Parathyroid adenoma (tissue), 2 donors: ENCODE measurements at regions not wholly inside any gene's neighbourhood (a gene's known extent, or its start where the extent isn't known, plus 50 kb on each side); places are given as distances from the start of the nearest gene placed in this dataset.

Source experiments
- H2AFZ ChIP-seq: fragments of 300-600 bp; sonication (generic); one replicate; pipeline ENCODE4 v1.7.0; 2017; ENCODE audit warnings: antibody characterized with exemption, mild to moderate bottlenecking
- H3K27ac ChIP-seq: fragments of 300-600 bp; sonication (generic); one replicate; pipeline ENCODE4 v1.7.0; 2017
- H3K27me3 ChIP-seq: fragments of 300-600 bp; sonication (generic); one replicate; pipeline ENCODE4 v1.7.0; 2017; ENCODE audit warnings: low read length; ENCODE audit not compliant: control insufficient read depth, insufficient read depth
- H3K36me3 ChIP-seq: fragments of 300-600 bp; sonication (generic); one replicate; pipeline ENCODE4 v1.7.0; 2017; ENCODE audit warnings: low read length; ENCODE audit not compliant: control insufficient read depth, insufficient read depth
- H3K4me1 ChIP-seq: fragments of 300-600 bp; sonication (generic); one replicate; pipeline ENCODE4 v1.7.0; 2017; ENCODE audit warnings: control low read depth
- H3K4me2 ChIP-seq: fragments of 300-600 bp; sonication (generic); one replicate; pipeline ENCODE4 v1.7.0; 2017; ENCODE audit warnings: low read length
- H3K4me3 ChIP-seq: fragments of 300-600 bp; sonication (generic); one replicate; pipeline ENCODE4 v1.7.0; 2017; ENCODE audit warnings: low read depth, low read length
- H3K79me2 ChIP-seq: fragments of 300-600 bp; sonication (generic); one replicate; pipeline ENCODE4 v1.7.0; 2017; ENCODE audit warnings: control low read depth
- H3K9ac ChIP-seq: fragments of 300-600 bp; sonication (generic); one replicate; pipeline ENCODE4 v1.7.0; 2017; ENCODE audit warnings: mild to moderate bottlenecking
- H3K9me3 ChIP-seq: fragments of 300-600 bp; sonication (generic); one replicate; pipeline ENCODE4 v1.7.0; 2017; ENCODE audit warnings: low read length; ENCODE audit not compliant: control insufficient read depth
- TF ChIP-seq, protein P1 (sequence below): fragments of 300-600 bp; sonication (generic); IDR thresholded peaks from one replicate; pipeline ENCODE4 v1.7.0; 2017; ENCODE audit warnings: antibody characterized with exemption, mild to moderate bottlenecking
- donor health status: primary hyperparathyroidism.

GRCh38 chr7:35380739-35381224 lies 126.9 kb upstream of the TBX20 start:
- H3K9ac ChIP-seq, result no peak overlapping the region
- TF ChIP-seq, protein P1, sequence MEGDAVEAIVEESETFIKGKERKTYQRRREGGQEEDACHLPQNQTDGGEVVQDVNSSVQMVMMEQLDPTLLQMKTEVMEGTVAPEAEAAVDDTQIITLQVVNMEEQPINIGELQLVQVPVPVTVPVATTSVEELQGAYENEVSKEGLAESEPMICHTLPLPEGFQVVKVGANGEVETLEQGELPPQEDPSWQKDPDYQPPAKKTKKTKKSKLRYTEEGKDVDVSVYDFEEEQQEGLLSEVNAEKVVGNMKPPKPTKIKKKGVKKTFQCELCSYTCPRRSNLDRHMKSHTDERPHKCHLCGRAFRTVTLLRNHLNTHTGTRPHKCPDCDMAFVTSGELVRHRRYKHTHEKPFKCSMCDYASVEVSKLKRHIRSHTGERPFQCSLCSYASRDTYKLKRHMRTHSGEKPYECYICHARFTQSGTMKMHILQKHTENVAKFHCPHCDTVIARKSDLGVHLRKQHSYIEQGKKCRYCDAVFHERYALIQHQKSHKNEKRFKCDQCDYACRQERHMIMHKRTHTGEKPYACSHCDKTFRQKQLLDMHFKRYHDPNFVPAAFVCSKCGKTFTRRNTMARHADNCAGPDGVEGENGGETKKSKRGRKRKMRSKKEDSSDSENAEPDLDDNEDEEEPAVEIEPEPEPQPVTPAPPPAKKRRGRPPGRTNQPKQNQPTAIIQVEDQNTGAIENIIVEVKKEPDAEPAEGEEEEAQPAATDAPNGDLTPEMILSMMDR, result no peak
- H2AFZ ChIP-seq, result no peak overlapping the region
- no peak overlapping the region for H3K4me3 ChIP-seq
- no peaks in the 10 kb centered on the region for H3K36me3 ChIP-seq
- no peaks in the 10 kb centered on the region for H3K79me2 ChIP-seq
- no peaks in the 10 kb centered on the region for H3K9me3 ChIP-seq
- no peak overlapping the region for H3K4me2 ChIP-seq
- H3K27me3 ChIP-seq, result no peaks in the 10 kb centered on the region
- H3K27ac ChIP-seq, result no peak overlapping the region
- H3K4me1 ChIP-seq, result no peaks in the 10 kb centered on the region

DNA sequence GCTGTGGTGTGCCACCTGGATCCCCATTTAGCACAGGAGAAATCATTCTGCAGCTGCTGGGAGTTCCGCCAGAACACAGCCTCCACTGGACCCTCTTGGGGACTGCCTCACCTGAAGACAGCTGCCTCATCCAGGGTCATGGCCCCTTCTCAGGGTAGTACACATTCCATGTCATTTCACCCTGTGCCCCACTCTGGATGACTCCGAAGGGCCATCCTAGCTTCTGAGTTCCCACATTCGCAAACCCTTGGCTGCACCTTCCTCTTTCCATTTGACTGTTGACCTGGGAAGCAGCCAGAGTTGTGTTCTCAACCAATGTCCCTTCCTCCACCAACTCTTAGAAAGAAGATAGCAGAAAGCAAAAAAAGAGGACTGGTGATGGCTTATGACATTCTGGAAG lies 125.6 kb upstream of the TBX20 start:
- no peak overlapping the region for H2AFZ ChIP-seq
- H3K9me3 ChIP-seq, result no peaks in the 10 kb centered on the region
- no peak overlapping the region for H3K27ac ChIP-seq
- H3K27me3 ChIP-seq, result no peaks in the 10 kb centered on the region
- TF ChIP-seq, protein P1, result no peak
- no peaks in the 10 kb centered on the region for H3K4me1 ChIP-seq
- no peak overlapping the region for H3K4me3 ChIP-seq
- H3K79me2 ChIP-seq, result no peaks in the 10 kb centered on the region
- H3K9ac ChIP-seq, result no peak overlapping the region
- H3K36me3 ChIP-seq, result no peaks in the 10 kb centered on the region
- no peak overlapping the region for H3K4me2 ChIP-seq

GRCh38 chr7:35375516-35375915 lies 121.6 kb upstream of the TBX20 start:
- no peaks in the 10 kb centered on the region for H3K27me3 ChIP-seq
- H2AFZ ChIP-seq, result no peak overlapping the region
- H3K4me3 ChIP-seq, result no peak overlapping the region
- no peaks in the 10 kb centered on the region for H3K36me3 ChIP-seq
- H3K4me2 ChIP-seq, result no peak overlapping the region
- TF ChIP-seq, protein P1, result no peak
- no peaks in the 10 kb centered on the region for H3K9me3 ChIP-seq
- H3K9ac ChIP-seq, result no peak overlapping the region
- no peak overlapping the region for H3K27ac ChIP-seq
- H3K4me1 ChIP-seq, result no peaks in the 10 kb centered on the region
- H3K79me2 ChIP-seq, result no peaks in the 10 kb centered on the region

DNA sequence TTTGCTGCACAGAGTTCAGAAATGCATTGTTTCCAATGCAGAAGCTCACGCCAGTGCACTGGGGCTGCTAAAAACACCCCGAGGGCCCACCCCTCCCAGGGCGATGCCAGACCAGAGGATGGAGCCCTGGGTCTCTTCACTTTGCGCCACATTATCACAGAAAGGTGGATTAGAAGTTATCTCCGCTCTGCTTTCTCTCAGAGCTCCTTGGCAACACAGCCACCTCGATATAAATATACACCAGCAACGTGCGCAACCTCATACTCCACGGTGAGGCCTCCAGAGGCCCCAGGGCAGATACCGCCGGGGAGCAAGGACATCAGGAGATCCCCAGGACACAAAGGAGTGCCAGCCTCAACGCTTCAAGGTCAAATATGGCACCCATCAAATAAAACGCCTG lies 121.0 kb upstream of the TBX20 start:
- Histone ChIP-seq H3K4me3 (no peak overlapping the region), H3K4me2 (no peak overlapping the region), H3K9ac (no peak overlapping the region), H3K4me1 (no peaks in the 10 kb centered on the region), H3K36me3 (no peaks in the 10 kb centered on the region), H3K27ac (no peak overlapping the region), H2AFZ (no peak overlapping the region), H3K9me3 (no peaks in the 10 kb centered on the region), H3K27me3 (no peaks in the 10 kb centered on the region), H3K79me2 (no peaks in the 10 kb centered on the region)
- TF ChIP-seq, protein P1, result no peak

DNA sequence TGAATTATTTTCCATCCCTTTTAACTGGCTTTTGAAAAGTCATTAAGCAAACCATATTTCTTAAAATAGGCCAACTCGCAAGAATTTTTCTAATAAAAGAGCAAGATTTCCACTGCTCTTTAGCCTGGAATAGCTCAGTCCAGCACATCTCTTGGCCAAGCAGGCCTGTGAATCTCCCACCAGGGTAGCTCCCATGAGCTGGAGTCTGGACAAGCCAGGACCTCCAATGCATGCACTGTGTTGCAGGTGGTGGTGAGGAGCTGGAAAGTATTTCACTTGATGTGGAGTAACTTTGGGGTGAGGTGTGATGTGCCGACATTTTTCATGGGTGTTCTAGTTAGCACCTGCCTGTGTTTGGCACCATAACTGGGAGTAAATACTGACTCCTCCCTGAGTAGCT lies 117.3 kb upstream of the TBX20 start:
- H3K4me3 ChIP-seq, result no peak overlapping the region
- no peak overlapping the region for H3K9ac ChIP-seq
- TF ChIP-seq, protein P1, result no peak
- no peak overlapping the region for H3K27ac ChIP-seq
- no peaks in the 10 kb centered on the region for H3K9me3 ChIP-seq
- H3K4me2 ChIP-seq, result no peak overlapping the region
- H3K36me3 ChIP-seq, result no peaks in the 10 kb centered on the region
- no peaks in the 10 kb centered on the region for H3K27me3 ChIP-seq
- no peaks in the 10 kb centered on the region for H3K79me2 ChIP-seq
- H3K4me1 ChIP-seq, result no peaks in the 10 kb centered on the region
- no peak overlapping the region for H2AFZ ChIP-seq
